ENCODE measurements at regions not wholly inside any gene's neighbourhood (a gene's known extent, or its start where the extent isn't known, plus 50 kb on each side); places are given as distances from the start of the nearest gene placed in this dataset.

- intact Hi-C loops (cut with DNase I, micrococcal nuclease): no loop called here
- no peak for DNase-seq
- no peak for ATAC-seq
These were observed 252.8 kb downstream of the MTX2 start for GRCh38 chr2:176521878-176522670.

GRCh38 chr2:176525086-176525485 lies 255.8 kb downstream of the MTX2 start:
- intact Hi-C loops (cut with DNase I, micrococcal nuclease): no loop called here

GRCh38 chr2:176526995-176527901 lies 258.0 kb downstream of the MTX2 start:
- ATAC-seq (no peak), DNase-seq (no peak)
- intact Hi-C loops (cut with DNase I, micrococcal nuclease): no loop called here

More at GRCh38 chr2:176525086-176525485, 255.8 kb downstream of the MTX2 start:
- DNase-seq (no peak), ATAC-seq (no peak)

GRCh38 chr2:176531608-176532007 lies 262.4 kb downstream of the MTX2 start:
- ATAC-seq: no peak
- intact Hi-C loops (cut with DNase I, micrococcal nuclease): no loop called here

GRCh38 chr2:176533505-176534193 lies 264.4 kb downstream of the MTX2 start:
- intact Hi-C loops (cut with DNase I, micrococcal nuclease): no loop called here
- ATAC-seq: no peak
- no peak for DNase-seq

More at GRCh38 chr2:176531608-176532007, 262.4 kb downstream of the MTX2 start:
- no peak for DNase-seq

GRCh38 chr2:176534798-176535466 lies 265.7 kb downstream of the MTX2 start:
- intact Hi-C loops (cut with DNase I, micrococcal nuclease): no loop called here
- no peak for DNase-seq
- ATAC-seq: no peak

GRCh38 chr2:176535467-176536113 lies 266.3 kb downstream of the MTX2 start:
- ATAC-seq (no peak), DNase-seq (no peak)
- intact Hi-C loops (cut with DNase I, micrococcal nuclease): no loop called here

GRCh38 chr2:176536439-176537133 lies 267.3 kb downstream of the MTX2 start:
- no peak for ATAC-seq
- DNase-seq: no peak
- intact Hi-C loops (cut with DNase I, micrococcal nuclease): no loop called here

- no peak for DNase-seq
- intact Hi-C loops (cut with DNase I, micrococcal nuclease): no loop called here
- ATAC-seq: no peak
These were observed 268.7 kb downstream of the MTX2 start for GRCh38 chr2:176537932-176538331.

- intact Hi-C loops (cut with DNase I, micrococcal nuclease): no loop called here
- DNase-seq (no peak), ATAC-seq (no peak)
These were observed 271.8 kb downstream of the MTX2 start for GRCh38 chr2:176540995-176541394.

- intact Hi-C loops (cut with DNase I, micrococcal nuclease): no loop called here
- ATAC-seq (no peak), DNase-seq (no peak)
These were observed 273.2 kb downstream of the MTX2 start for GRCh38 chr2:176542476-176542875.

- intact Hi-C loops (cut with DNase I, micrococcal nuclease): no loop called here
- DNase-seq (no peak), ATAC-seq (no peak)
These were observed 275.3 kb downstream of the MTX2 start for GRCh38 chr2:176544557-176544956.

GRCh38 chr2:176544991-176545956 lies 276.0 kb downstream of the MTX2 start:
- intact Hi-C loops (cut with DNase I, micrococcal nuclease): no loop called here
- no peak for ATAC-seq
- DNase-seq: no peak

GRCh38 chr2:176546550-176546949 lies 277.3 kb downstream of the MTX2 start:
- ATAC-seq: no peak
- intact Hi-C loops (cut with DNase I, micrococcal nuclease): no loop called here

GRCh38 chr2:176552501-176553135 lies 283.4 kb downstream of the MTX2 start:
- ATAC-seq: no peak
- intact Hi-C loops (cut with DNase I, micrococcal nuclease): loop anchor here (2.0 to 10.0 kb wide), 4 partner anchors 85 to 412 kb away; no protein-coding TSS in a partner anchor
- no peak for DNase-seq

More at GRCh38 chr2:176546550-176546949, 277.3 kb downstream of the MTX2 start:
- no peak for DNase-seq

- peak; percentile 50 to 70 for DNase-seq
- intact Hi-C loops (cut with DNase I, micrococcal nuclease): loop anchor here (2.0 to 10.0 kb wide), 4 partner anchors 84 to 413 kb away; no protein-coding TSS in a partner anchor
- ATAC-seq: peak; percentile 87
These were observed 284.5 kb downstream of the MTX2 start for GRCh38 chr2:176553685-176554100.

All from left colon (tissue), 2 donors.